Upper lobe of left lung (tissue), 4 donors: ENCODE measurements at regions not wholly inside any gene's neighbourhood (a gene's known extent, or its start where the extent isn't known, plus 50 kb on each side); places are given as distances from the start of the nearest gene placed in this dataset.

Experiments
- POLR2A ChIP-seq, 4 donors: fragments of 450-650 bp; IDR thresholded peaks; one replicate each; pipeline ENCODE4 v1.5.1; 2016 to 2017; ENCODE audit warnings: antibody characterized with exemption in 4 of 4, mild to moderate bottlenecking in 2 of 4
- TF ChIP-seq, protein P1 (sequence below), 6 experiments: fragments of 450-650 bp in 4 of 6; fragments of 200-600 bp in 2 of 6; sonication (generic) in 2 of 6; IDR thresholded peaks; one replicate each; pipeline ENCODE4 v1.5.1; 2016 to 2019; ENCODE audit warnings: antibody characterized with exemption in 6 of 6

DNA sequence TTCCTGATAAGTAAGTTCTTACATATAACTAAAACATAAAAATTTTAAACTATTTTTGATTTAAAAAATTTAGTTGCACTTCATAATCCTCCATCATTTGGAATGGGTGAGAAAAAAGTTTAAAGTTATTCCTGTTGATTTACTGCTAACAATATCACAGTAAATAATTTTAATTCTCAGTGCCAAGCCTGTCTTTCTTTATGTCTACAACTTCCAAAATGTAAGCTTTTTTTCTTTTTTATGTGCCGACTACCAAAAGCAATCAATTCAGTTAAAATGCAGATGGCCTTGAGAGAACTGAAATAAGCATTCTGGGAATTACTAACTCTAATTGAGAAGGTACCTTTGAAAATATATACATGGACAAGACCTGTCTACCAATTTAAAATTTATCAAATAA lies 1224.3 kb upstream of the B3GALT2 start:
- TF ChIP-seq, protein P1, sequence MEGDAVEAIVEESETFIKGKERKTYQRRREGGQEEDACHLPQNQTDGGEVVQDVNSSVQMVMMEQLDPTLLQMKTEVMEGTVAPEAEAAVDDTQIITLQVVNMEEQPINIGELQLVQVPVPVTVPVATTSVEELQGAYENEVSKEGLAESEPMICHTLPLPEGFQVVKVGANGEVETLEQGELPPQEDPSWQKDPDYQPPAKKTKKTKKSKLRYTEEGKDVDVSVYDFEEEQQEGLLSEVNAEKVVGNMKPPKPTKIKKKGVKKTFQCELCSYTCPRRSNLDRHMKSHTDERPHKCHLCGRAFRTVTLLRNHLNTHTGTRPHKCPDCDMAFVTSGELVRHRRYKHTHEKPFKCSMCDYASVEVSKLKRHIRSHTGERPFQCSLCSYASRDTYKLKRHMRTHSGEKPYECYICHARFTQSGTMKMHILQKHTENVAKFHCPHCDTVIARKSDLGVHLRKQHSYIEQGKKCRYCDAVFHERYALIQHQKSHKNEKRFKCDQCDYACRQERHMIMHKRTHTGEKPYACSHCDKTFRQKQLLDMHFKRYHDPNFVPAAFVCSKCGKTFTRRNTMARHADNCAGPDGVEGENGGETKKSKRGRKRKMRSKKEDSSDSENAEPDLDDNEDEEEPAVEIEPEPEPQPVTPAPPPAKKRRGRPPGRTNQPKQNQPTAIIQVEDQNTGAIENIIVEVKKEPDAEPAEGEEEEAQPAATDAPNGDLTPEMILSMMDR (IDR thresholded peaks at IDR 0.05): no peak
- TF ChIP-seq POLR2A (IDR thresholded peaks at IDR 0.05): no peak
